Nucleus accumbens (tissue), 56 donors: ENCODE measurements at regions not wholly inside any gene's neighbourhood (a gene's known extent, or its start where the extent isn't known, plus 50 kb on each side); places are given as distances from the start of the nearest gene placed in this dataset.

Experiments used
- DNase-seq, 56 donors: peaks; one replicate each; lab custom pipeline; 2025; lab: John Stamatoyannopoulos, UW

DNA sequence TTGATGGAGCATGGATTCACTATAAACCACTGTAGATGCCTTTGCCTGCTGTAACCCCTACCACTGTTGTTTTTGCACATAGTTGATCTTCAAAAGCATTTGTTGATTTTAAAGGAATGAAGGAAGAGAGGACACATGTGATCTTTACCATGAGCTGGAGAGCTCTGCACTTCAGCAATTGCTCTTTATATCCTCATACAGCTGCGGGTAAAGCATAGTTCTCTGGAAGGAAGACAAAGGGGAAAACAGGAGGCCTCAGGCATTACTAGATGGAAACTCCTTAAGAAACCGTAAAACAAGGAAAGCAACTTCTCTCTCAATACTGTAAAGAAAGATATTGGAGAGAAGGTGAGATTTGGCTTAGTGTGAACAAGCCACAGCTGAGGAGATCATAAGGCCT lies 60.6 kb downstream of the SCG2 start:
- no peak for DNase-seq

DNA sequence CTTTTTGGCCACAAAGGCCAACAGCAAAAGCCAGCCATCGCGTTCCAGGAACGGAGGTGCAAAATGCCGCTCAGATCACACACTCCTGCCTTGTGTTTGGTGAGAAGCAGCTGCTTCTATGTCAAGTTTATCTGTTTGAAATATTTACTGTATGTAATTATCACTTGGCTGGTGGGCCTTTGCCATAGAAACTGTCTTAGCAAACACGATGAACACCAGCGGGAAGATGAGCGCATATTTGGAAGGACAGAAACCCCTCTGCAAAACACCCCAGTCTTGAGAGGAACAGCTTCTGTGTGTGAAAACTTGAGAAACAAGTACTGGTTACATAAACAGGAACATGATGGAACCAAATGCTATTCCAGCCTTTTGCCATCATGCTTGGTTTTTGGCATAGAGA lies 59.7 kb downstream of the SCG2 start:
- no peak for DNase-seq

DNA sequence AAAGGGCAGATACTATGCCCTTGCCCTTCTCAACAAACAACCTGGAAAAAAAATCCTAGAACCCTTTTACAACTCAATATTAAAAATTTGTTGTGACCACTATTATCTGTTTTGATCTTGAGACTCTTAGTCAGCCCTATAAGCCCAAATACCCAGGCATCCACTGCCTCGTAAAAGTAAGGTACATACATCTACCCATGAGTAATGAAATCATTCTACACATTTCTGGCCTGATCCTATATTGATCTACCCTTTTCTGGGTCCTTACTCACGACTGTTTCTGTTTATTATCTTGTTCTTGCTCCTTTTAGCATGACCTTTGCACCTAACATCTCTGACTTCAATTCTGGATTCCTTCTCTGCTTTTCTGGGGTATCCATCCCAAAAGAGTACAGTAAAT lies 56.8 kb downstream of the SCG2 start:
- DNase-seq, result no peak

DNA sequence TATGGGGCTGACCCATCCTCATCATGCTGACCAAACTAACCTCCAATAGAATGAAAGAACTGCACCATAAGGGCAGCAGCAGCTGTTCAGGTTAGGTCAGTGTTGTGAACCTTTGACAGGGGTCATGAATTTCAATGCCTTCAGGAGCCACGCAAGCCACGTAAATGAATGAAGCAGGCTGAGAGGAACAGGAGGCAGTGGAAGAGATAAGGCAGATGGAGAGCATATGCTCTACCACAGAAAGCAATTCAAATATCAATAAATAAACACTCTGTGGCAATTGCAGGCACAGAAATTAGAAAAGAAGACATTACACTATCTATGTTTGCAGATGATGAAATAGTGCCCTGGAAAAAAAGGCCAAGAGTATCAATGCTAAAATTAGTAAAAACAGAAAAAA lies 56.3 kb downstream of the SCG2 start:
- no peak for DNase-seq
